HepG2 (cell line): ENCODE measurements at regions not wholly inside any gene's neighbourhood (a gene's known extent, or its start where the extent isn't known, plus 50 kb on each side); places are given as distances from the start of the nearest gene placed in this dataset.

Experiments
- ATAC-seq: fragments of 200-7000 bp; cut with Tn5 transposase; 3 replicates; pipeline ENCODE4 v1.9.1; 2020; ENCODE audit warnings: mild to moderate bottlenecking, moderate library complexity
- BruUV-seq: library from RNA; stranded (reverse); fragments of 400-500 nt; replicated peaks from 2 replicates; lab custom pipeline; 2021; lab: Mats Ljungman, UMichigan
- CTCF ChIA-PET: fragments of 300-600 bp; formaldehyde crosslinking; extraction: SDS; loops from one replicate; lab custom pipeline; 2021; ENCODE audit warnings: low total read pairs, inconsistent platforms, low intra/inter-chr PET ratio; lab: Yijun Ruan, JAX
- POLR2A ChIA-PET: fragments of 350-600 bp; sonication (Branson Sonifier 250); formaldehyde crosslinking; loops from one replicate; lab custom pipeline; 2020; ENCODE audit warnings: antibody characterized with exemption, inconsistent platforms; lab: Yijun Ruan, JAX
- DNase-seq: peaks from one replicate; pipeline ENCODE4 v3.0.0-alpha.2; 2015; ENCODE audit warnings: low spot score
- FAIRE-seq: peaks from 3 replicates; lab custom pipeline; 2011; peaks lifted over from hg19 to GRCh38; lab: Jason Lieb, UNC
- H2AFZ ChIP-seq: one replicate; pipeline ENCODE4 v1.6.1; 2011; ENCODE audit warnings: low read length, inconsistent platforms
- H3K27ac ChIP-seq: fragments of 300-600 bp; 3 replicates; pipeline ENCODE4 v1.8.0; 2011; ENCODE audit warnings: mixed run types, mild to moderate bottlenecking, mixed read lengths, low read length, inconsistent platforms; ENCODE audit not compliant: insufficient read depth; ENCODE audit errors: extremely low read length
- H3K27me3 ChIP-seq, 2 experiments: fragments of 200-600 bp in 1 of 2; 2 replicates in 1 of 2; 3 replicates in 1 of 2; pipeline versions ENCODE4 v1.6.0 to v1.8.0; 2011; ENCODE audit warnings: low read length in 2 of 2, mild to moderate bottlenecking in 2 of 2, moderate library complexity in 2 of 2, inconsistent platforms in 1 of 2; ENCODE audit not compliant: insufficient read depth in 2 of 2, control insufficient read depth in 1 of 2
- H3K36me3 ChIP-seq, 2 experiments: fragments of 200-600 bp in 1 of 2; replicated peaks in 1 of 2; 2 replicates in 1 of 2; 3 replicates in 1 of 2; pipeline versions ENCODE4 v1.5.1 to v1.8.0; 2011; ENCODE audit warnings: low read length in 2 of 2, inconsistent platforms in 1 of 2; ENCODE audit not compliant: insufficient read depth in 2 of 2, control insufficient read depth in 1 of 2
- H3K4me1 ChIP-seq: 2 replicates; pipeline ENCODE4 v1.5.1; 2012; ENCODE audit warnings: low read length, inconsistent platforms; ENCODE audit not compliant: insufficient read depth
- H3K4me2 ChIP-seq: 2 replicates; pipeline ENCODE4 v1.6.0; 2011; ENCODE audit warnings: low read depth, low read length, inconsistent platforms
- H3K4me3 ChIP-seq, 3 experiments: fragments of 200-600 bp in 1 of 3; sonication (generic), shearing (Covaris generic) in 1 of 3; replicated peaks in 1 of 3; 2 replicates each; pipeline ENCODE4 v1.5.1; 2011 to 2016; ENCODE audit warnings: low read length in 3 of 3, inconsistent platforms in 2 of 3, low read depth in 2 of 3, mild to moderate bottlenecking in 2 of 3, control low read depth in 1 of 3, mixed read lengths in 1 of 3; ENCODE audit not compliant: insufficient read depth in 1 of 3
- H3K79me2 ChIP-seq: one replicate; pipeline ENCODE4 v1.6.1; 2011; ENCODE audit warnings: low read length, inconsistent platforms; ENCODE audit not compliant: insufficient read depth
- H3K9ac ChIP-seq: 2 replicates; pipeline ENCODE4 v1.6.0; 2011; ENCODE audit warnings: mild to moderate bottlenecking, low read depth, low read length, inconsistent platforms; ENCODE audit not compliant: insufficient read depth
- H3K9me3 ChIP-seq: 2 replicates; pipeline ENCODE4 v1.5.1; 2012; ENCODE audit warnings: mild to moderate bottlenecking, low read length
- H4K20me1 ChIP-seq: 2 replicates; pipeline ENCODE4 v1.6.0; 2011; ENCODE audit warnings: inconsistent platforms, mild to moderate bottlenecking, low read length, moderate library complexity; ENCODE audit not compliant: insufficient read depth
- KAT2B ChIP-seq: fragments of 150-350 bp; IDR thresholded peaks from 2 replicates; pipeline ENCODE4 v1.6.1; 2014; ENCODE audit warnings: low read depth, low read length, borderline replicate concordance
- SIX1 ChIP-seq: sonication (generic); formaldehyde crosslinking; IDR thresholded peaks from 2 replicates; pipeline ENCODE4 v1.4.0; 2020; ENCODE audit warnings: missing genetic modification reagents, borderline replicate concordance
- ZBTB43 ChIP-seq: sonication (generic); formaldehyde crosslinking; conservative IDR thresholded peaks from 2 replicates; pipeline ENCODE4 v1.4.0; 2020; ENCODE audit warnings: missing genetic modification reagents
- ZFAT ChIP-seq: sonication (generic); formaldehyde crosslinking; conservative IDR thresholded peaks from 2 replicates; pipeline ENCODE4 v1.8.1; 2023; ENCODE audit warnings: missing genetic modification reagents, inconsistent platforms
- ZNF331 ChIP-seq: sonication (generic); formaldehyde crosslinking; IDR thresholded peaks from 2 replicates; pipeline ENCODE4 v1.4.0; 2020; ENCODE audit warnings: missing genetic modification reagents
- ZNF546 ChIP-seq: sonication (generic); formaldehyde crosslinking; conservative IDR thresholded peaks from 2 replicates; pipeline ENCODE4 v1.8.1; 2023; ENCODE audit warnings: mild to moderate bottlenecking, missing genetic modification reagents
- ZSCAN5A ChIP-seq: sonication (generic); formaldehyde crosslinking; IDR thresholded peaks from 2 replicates; pipeline ENCODE4 v1.8.0; 2022; ENCODE audit warnings: mild to moderate bottlenecking, missing genetic modification reagents, borderline replicate concordance
- WGBS: methylation state at CpG from one replicate; pipeline ENCODE4 v1.1.6; 2017; ENCODE audit warnings: low lambda C conversion rate; 5-methylcytosine and 5-hydroxymethylcytosine counted together
- in situ Hi-C: cut with HindIII; loops from 2 replicates; pipeline ENCODE4 v1.10.0; 2017; ENCODE audit warnings: low pct_unique_long_range_greater_than_20kb; ENCODE audit not compliant: extremely low pct_ligation_motif_present
- intact Hi-C: fragments of 100-400 bp; cut with micrococcal nuclease; formaldehyde crosslinking; loops from one replicate; pipeline ENCODE4 v1.10.0; 2022; ENCODE audit not compliant: unreplicated experiment

- POLR2A ChIA-PET, result no interaction called here
Measured at GRCh38 chr4:153974452-153974851, 185.6 kb upstream of the SFRP2 start.

GRCh38 chr4:153973942-153974341 is 185.1 kb upstream of the SFRP2 start:
- Histone ChIP-seq H3K36me3 (no peaks in the 10 kb centered on the region), H3K9me3 (peaks cover 25% of the 10 kb centered on the region), H3K27ac (no peak overlapping the region), H2AFZ (no peak overlapping the region), H3K9ac (no peak overlapping the region), H3K4me3 (no peak overlapping the region), H3K4me2 (no peak overlapping the region), H4K20me1 (no peaks in the 10 kb centered on the region), H3K79me2 (no peaks in the 10 kb centered on the region), H3K4me1 (no peaks in the 10 kb centered on the region), H3K27me3 (no peaks in the 10 kb centered on the region)
- CTCF ChIA-PET, result no interaction called here
- TF ChIP-seq ZBTB43 (CRISPR knock-in tag), result no peak
- POLR2A ChIA-PET, result no interaction called here
- DNase-seq (no peak), FAIRE-seq (no peak), ATAC-seq (no peak)
- intact Hi-C loops, result no loop called here
- BruUV-seq, result no TSS peak
- in situ Hi-C loops, result no loop called here
- WGBS, result 23% methylated on average over 4 of the region's 4 CpGs

More at GRCh38 chr4:153974452-153974851, 185.6 kb upstream of the SFRP2 start:
- no CpG with 5 or more reads among the region's 1 CpG for WGBS
- Histone ChIP-seq H3K4me2 (no peak overlapping the region), H3K27ac (no peak overlapping the region), H3K9ac (no peak overlapping the region), H3K9me3 (peaks cover 25% of the 10 kb centered on the region), H3K27me3 (no peaks in the 10 kb centered on the region), H3K4me1 (no peaks in the 10 kb centered on the region), H4K20me1 (no peaks in the 10 kb centered on the region), H3K36me3 (no peaks in the 10 kb centered on the region), H2AFZ (no peak overlapping the region), H3K79me2 (no peaks in the 10 kb centered on the region), H3K4me3 (no peak overlapping the region)
- DNase-seq (no peak), FAIRE-seq (no peak), ATAC-seq (no peak)
- CTCF ChIA-PET, result no interaction called here
- in situ Hi-C loops (no loop called here), intact Hi-C loops (no loop called here)
- TF ChIP-seq SIX1 (CRISPR knock-in tag), result no peak
- TF ChIP-seq ZNF546 (CRISPR knock-in tag), result no peak
- no peak for TF ChIP-seq KAT2B
- no peak for TF ChIP-seq ZSCAN5A (CRISPR knock-in tag)
- no peak for TF ChIP-seq ZFAT (CRISPR knock-in tag)
- no peak for TF ChIP-seq ZNF331
- no TSS peak for BruUV-seq
